GM19099 (cell line): ENCODE measurements at regions not wholly inside any gene's neighbourhood (a gene's known extent, or its start where the extent isn't known, plus 50 kb on each side); places are given as distances from the start of the nearest gene placed in this dataset.

Experiments used
- POLR2A ChIP-seq: IDR thresholded peaks from 3 replicates; pipeline ENCODE4 v1.6.1; 2011; ENCODE audit warnings: low read depth; ENCODE audit not compliant: insufficient read length; ENCODE audit errors: extremely low read depth

- no peak for TF ChIP-seq POLR2A
Measured at GRCh38 chr1:110816945-110817344, 56.0 kb upstream of the CD53 start.

GRCh38 chr1:110811529-110811928 is 61.4 kb upstream of the CD53 start:
- TF ChIP-seq POLR2A = no peak

- TF ChIP-seq POLR2A = no peak
Measured at GRCh38 chr1:110800079-110800478, 72.9 kb upstream of the CD53 start.

- TF ChIP-seq POLR2A = no peak
Measured at GRCh38 chr1:110798691-110799256, 74.2 kb upstream of the CD53 start.

GRCh38 chr1:110788673-110789072 is 84.3 kb upstream of the CD53 start:
- no peak for TF ChIP-seq POLR2A

- peak; percentile 40 for TF ChIP-seq POLR2A
Measured at GRCh38 chr1:110787328-110788071, 85.4 kb upstream of the CD53 start.

GRCh38 chr1:110786802-110787327 is 86.1 kb upstream of the CD53 start:
- TF ChIP-seq POLR2A = no peak

GRCh38 chr1:110785612-110786011 is 87.3 kb upstream of the CD53 start:
- TF ChIP-seq POLR2A = no peak

- no peak for TF ChIP-seq POLR2A
Measured at GRCh38 chr1:110785055-110785454, 87.9 kb upstream of the CD53 start.

DNA sequence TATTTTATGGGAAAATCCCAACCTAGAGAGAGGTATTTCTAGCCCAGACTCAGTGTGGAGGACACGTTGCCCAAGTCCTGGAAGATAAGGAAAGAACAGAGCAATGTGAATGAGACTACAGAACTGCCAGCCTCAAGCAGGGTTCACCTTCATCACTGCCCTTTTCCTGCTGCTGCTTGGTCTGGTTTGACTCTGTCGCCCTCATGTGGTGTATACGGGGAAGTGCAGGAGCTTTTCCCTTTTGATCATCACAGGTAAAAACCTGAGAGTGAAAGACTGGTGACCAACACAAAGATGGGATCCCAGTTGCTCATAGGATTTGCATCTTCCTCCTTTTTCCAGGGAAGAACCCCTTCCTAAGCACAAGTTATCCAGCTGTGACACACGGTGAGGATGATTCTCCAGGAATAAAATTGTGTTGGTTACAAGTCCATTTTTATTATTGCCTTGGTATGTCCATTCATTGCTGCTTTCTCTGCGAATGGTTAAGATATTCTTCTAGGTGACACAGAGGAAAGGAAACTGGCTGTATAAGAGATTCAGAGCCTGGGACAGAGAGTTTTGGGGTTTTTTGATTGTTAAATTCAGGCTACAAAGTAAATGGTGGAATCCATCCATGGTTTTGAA is 89.5 kb upstream of the CD53 start:
- no peak for TF ChIP-seq POLR2A

GRCh38 chr1:110781525-110781924 is 91.4 kb upstream of the CD53 start:
- no peak for TF ChIP-seq POLR2A

DNA sequence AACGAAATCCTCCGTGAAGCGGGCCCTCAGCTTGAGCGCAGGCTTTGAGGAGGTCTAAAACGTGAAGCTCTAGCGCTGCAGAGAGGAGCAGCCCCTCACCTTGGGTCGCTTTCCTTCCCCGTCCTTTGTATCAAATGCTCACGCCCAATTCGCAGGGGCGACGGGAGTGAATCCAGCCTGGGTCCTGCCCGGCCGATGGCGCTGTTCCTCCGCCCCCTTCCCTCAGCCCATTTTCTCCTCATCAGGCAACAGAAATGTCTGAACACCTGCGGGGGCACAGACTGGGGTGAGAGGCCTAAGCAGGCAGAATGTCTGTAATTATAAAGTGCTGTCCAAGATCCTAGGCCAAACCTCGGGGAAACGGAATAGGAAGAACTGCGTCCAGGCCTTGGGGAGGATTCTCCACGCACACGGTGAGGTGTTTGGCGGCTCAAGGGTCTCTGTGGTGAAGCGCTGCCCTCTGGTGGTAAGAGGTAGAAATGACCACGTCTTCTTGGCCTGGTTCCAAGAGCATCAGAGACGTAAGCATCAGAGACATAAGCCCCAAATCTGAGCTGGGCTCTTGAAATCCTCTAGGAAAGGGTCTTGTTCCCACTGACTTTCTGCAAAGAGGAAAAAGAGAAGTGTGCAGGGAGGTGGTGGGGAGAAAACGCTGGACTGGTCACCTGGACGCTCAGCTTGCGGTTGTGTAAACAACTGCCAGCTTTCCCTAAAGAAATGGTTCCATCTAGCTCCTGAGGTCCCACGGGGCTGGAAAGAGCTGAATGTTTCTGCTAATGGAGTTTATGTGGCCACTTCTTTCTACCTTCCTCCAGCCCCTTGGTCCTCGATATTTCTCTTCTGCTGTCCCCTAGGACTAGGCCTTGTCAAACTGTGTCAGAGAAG is 92.1 kb upstream of the CD53 start:
- no peak for TF ChIP-seq POLR2A

DNA sequence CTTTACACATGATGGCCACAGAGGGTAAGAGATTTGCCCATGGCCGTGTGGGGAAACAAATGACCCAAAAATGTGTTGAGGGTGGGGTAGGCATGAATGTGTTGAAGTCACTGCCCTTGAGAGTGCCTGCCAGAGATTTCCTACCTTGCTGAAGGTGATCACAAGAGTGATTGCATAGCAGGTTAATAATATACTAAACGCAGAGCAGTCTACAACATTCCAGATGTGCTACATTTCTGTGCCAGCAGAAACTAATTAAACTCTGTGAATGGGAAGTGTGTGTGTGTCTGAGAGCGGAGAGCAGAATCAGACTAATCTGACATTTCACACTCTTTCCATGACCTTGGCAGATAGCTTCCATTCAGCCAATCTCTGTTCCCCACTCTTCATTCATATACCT is 93.3 kb upstream of the CD53 start:
- no peak for TF ChIP-seq POLR2A

GRCh38 chr1:110778821-110779220 is 94.1 kb upstream of the CD53 start:
- no peak for TF ChIP-seq POLR2A

- TF ChIP-seq POLR2A = no peak
Measured at GRCh38 chr1:110777228-110777627, 95.7 kb upstream of the CD53 start.
